AG04450 (cell line): ENCODE measurements at regions not wholly inside any gene's neighbourhood (a gene's known extent, or its start where the extent isn't known, plus 50 kb on each side); places are given as distances from the start of the nearest gene placed in this dataset.

Experiments used
- CTCF ChIA-PET: fragments of 300-600, 350-600 bp; formaldehyde crosslinking; extraction: SDS; loops from one replicate; lab custom pipeline; 2022; ENCODE audit warnings: antibody characterized with exemption, inconsistent platforms; lab: Charles Lee
- POLR2A ChIA-PET: fragments of 350-600 bp; formaldehyde crosslinking; extraction: SDS; loops from one replicate; lab custom pipeline; 2021; ENCODE audit warnings: antibody characterized with exemption, inconsistent platforms; lab: Yijun Ruan, JAX
- DNase-seq: peaks from one replicate; pipeline ENCODE4 v3.0.0-alpha.2; 2011; ENCODE audit warnings: low read depth, low spot score
- H3K27ac ChIP-seq: one replicate; pipeline ENCODE4 v1.5.1; 2012; ENCODE audit warnings: low read depth, low read length, control low read depth
- H3K27me3 ChIP-seq: one replicate; pipeline ENCODE4 v1.6.0; 2012; ENCODE audit warnings: low read length; ENCODE audit not compliant: control insufficient read depth, insufficient read depth
- H3K4me3 ChIP-seq: 2 replicates; pipeline ENCODE4 v1.5.1; 2011; ENCODE audit warnings: mild to moderate bottlenecking, low read depth, low read length, control low read depth
- H3K9me3 ChIP-seq: 2 replicates; pipeline ENCODE4 v1.5.1; 2012; ENCODE audit warnings: low read length; ENCODE audit not compliant: control insufficient read depth, insufficient read depth
- CTCF ChIP-seq: IDR thresholded peaks from 2 replicates; pipeline ENCODE4 v1.5.1; 2011; ENCODE audit warnings: low read depth, low read length, control low read depth, inconsistent platforms

- ChIA-PET CTCF (no interaction called here), POLR2A (no interaction called here)
- H3K9me3 ChIP-seq, result peaks cover 6% of the 10 kb centered on the region; the same call in 1 of the 2 replicates
- H3K4me3 ChIP-seq, result no peak overlapping the region
- no peak for TF ChIP-seq CTCF
- H3K27me3 ChIP-seq, result peaks cover 24% of the 10 kb centered on the region
- H3K27ac ChIP-seq, result no peak overlapping the region
- DNase-seq, result no peak
These were observed 232.3 kb upstream of the GMDS start for GRCh38 chr6:2477666-2478065.

- Histone ChIP-seq H3K27me3 (peaks cover 24% of the 10 kb centered on the region), H3K27ac (no peak overlapping the region), H3K9me3 (peaks cover 2% of the 10 kb centered on the region; the same call in 1 of the 2 replicates), H3K4me3 (no peak overlapping the region)
- ChIA-PET CTCF (no interaction called here), POLR2A (no interaction called here)
- DNase-seq, result no peak
- TF ChIP-seq CTCF, result no peak
These were observed 231.8 kb upstream of the GMDS start for GRCh38 chr6:2477250-2477649.

DNA sequence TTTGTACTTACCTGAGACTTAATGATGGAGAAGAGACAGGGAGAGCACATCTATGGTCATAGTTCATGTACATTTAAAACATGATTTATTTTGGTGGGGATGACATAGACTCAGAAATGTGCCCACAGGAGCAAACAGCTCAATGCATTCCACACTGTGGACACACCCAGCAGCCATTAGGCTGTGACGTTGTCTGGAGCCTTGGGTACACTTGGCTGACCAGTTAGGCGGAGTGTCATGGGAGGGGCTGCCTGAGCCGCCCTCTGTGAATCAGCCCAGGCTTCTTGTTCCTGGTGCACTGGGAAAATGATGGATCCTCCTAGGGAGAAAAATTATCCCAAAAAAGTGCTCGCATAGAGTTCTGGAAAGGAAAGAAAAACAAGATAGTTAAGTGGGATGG is 231.0 kb upstream of the GMDS start:
- Histone ChIP-seq H3K27me3 (peaks cover 27% of the 10 kb centered on the region), H3K4me3 (no peak overlapping the region), H3K27ac (no peak overlapping the region), H3K9me3 (no peaks in the 10 kb centered on the region)
- ChIA-PET POLR2A (no interaction called here), CTCF (interaction anchor here (0.7 kb wide), 1 partner anchor 219 kb away, joined by 3 read pairs; no protein-coding TSS in a partner anchor)
- no peak for DNase-seq
- TF ChIP-seq CTCF, result no peak

DNA sequence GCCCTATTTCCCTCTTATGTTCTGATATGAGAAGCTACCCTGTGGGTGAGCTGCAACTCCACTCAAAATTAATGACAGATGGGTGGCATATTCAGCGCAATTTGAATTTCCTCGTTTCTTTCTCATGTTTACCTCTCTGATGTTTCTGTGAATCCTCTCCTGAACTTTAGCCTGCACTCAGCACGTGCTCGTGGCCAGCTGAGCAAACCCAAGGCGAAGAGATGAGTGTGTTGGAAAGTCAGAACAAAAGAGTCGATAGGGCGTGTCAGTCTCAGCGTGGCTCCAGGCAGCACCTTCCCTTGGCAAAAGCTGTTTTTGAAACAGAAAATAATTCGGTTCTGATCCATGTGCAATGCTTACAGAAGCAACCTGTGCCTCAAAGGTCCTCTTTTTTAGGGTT is 226.1 kb upstream of the GMDS start:
- TF ChIP-seq CTCF, result no peak
- H3K9me3 ChIP-seq, result no peaks in the 10 kb centered on the region
- H3K4me3 ChIP-seq, result no peak overlapping the region
- DNase-seq, result no peak
- no peak overlapping the region for H3K27ac ChIP-seq
- CTCF ChIA-PET, result no interaction called here
- POLR2A ChIA-PET, result no interaction called here
- H3K27me3 ChIP-seq, result peaks cover 27% of the 10 kb centered on the region

- peaks cover 31% of the 10 kb centered on the region for H3K27me3 ChIP-seq
- POLR2A ChIA-PET, result no interaction called here
- CTCF ChIA-PET, result no interaction called here
- TF ChIP-seq CTCF, result no peak
- DNase-seq, result no peak
- no peak overlapping the region for H3K27ac ChIP-seq
- H3K4me3 ChIP-seq, result no peak overlapping the region
- no peaks in the 10 kb centered on the region for H3K9me3 ChIP-seq
These were observed 224.0 kb upstream of the GMDS start for GRCh38 chr6:2469428-2469827.
